ENCODE measurements at regions not wholly inside any gene's neighbourhood (a gene's known extent, or its start where the extent isn't known, plus 50 kb on each side); places are given as distances from the start of the nearest gene placed in this dataset.

- TF ChIP-seq CTCF (IDR thresholded peaks at IDR 0.05; ENCODE audit: low read depth, low read length), result no peak
- TF ChIP-seq EZH2phosphoT487 (IDR thresholded peaks at IDR 0.05; ENCODE audit: low read depth), result no peak
Measured at GRCh38 chr2:195168369-195168768, 488.7 kb upstream of the SLC39A10 start.
